ENCODE measurements at regions not wholly inside any gene's neighbourhood (a gene's known extent, or its start where the extent isn't known, plus 50 kb on each side); places are given as distances from the start of the nearest gene placed in this dataset.

DNA sequence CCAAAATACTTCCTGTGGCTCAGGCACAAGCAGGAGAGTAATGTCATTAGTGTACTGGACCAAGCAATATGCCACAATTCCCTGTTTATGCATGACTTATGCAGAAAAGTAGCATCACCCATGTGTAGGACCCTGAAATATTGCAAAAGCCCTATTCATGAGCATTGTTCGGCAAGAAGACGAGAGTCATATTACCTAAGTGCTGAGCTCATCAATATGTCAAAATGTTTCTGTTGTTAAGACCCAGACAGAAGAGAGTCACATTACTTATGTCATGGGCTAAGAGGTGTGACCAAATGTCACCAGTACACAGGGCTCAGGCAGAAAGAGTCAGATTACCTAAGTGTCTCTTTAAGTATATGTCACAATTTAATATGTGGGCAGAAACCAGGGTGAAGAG, 1172.6 kb upstream of the AMELY start:
- TF ChIP-seq CTCF (IDR thresholded peaks at IDR 0.05; ENCODE audit: low read length): no peak
- no peak for TF ChIP-seq EZH2 (IDR thresholded peaks at IDR 0.05; ENCODE audit: borderline replicate concordance, low read length)
